ACC112 (cell line): ENCODE measurements at regions not wholly inside any gene's neighbourhood (a gene's known extent, or its start where the extent isn't known, plus 50 kb on each side); places are given as distances from the start of the nearest gene placed in this dataset.

ENCODE experiments used
- H2AFZ ChIP-seq: fragments of 200-600 bp; sonication (generic); one replicate; pipeline ENCODE4 v1.6.0; 2017; ENCODE audit warnings: antibody characterized with exemption, low read length; ENCODE audit not compliant: unreplicated experiment
- H3K27ac ChIP-seq: fragments of 200-600 bp; sonication (generic); 2 replicates; pipeline ENCODE4 v1.5.1; 2014; ENCODE audit warnings: low read depth, mild to moderate bottlenecking, antibody characterized with exemption, low read length, moderate library complexity
- H3K27me3 ChIP-seq: fragments of 200-600 bp; sonication (generic); 2 replicates; pipeline ENCODE4 v1.6.1; 2014; ENCODE audit warnings: mild to moderate bottlenecking, antibody characterized with exemption, low read length, moderate library complexity, mixed read lengths; ENCODE audit not compliant: insufficient read depth
- H3K36me3 ChIP-seq: fragments of 200-600 bp; sonication (generic); 2 replicates; pipeline ENCODE4 v1.6.1; 2016; ENCODE audit warnings: mild to moderate bottlenecking, antibody characterized with exemption, low read length, moderate library complexity, mixed read lengths; ENCODE audit not compliant: insufficient read depth
- H3K4me1 ChIP-seq: fragments of 200-600 bp; sonication (generic); one replicate; pipeline ENCODE4 v1.6.1; 2016; ENCODE audit warnings: low read length, mixed read lengths; ENCODE audit not compliant: insufficient read depth, unreplicated experiment, control insufficient read depth
- H3K4me3 ChIP-seq: fragments of 200-600 bp; sonication (generic); 2 replicates; pipeline ENCODE4 v1.5.1; 2014; ENCODE audit warnings: mild to moderate bottlenecking, low read depth, low read length
- H3K79me2 ChIP-seq: fragments of 200-600 bp; sonication (generic); one replicate; pipeline ENCODE4 v1.6.0; 2016; ENCODE audit warnings: low read length; ENCODE audit not compliant: control insufficient read depth, unreplicated experiment, insufficient read depth

- H2AFZ ChIP-seq, result no peak overlapping the region
- no peak overlapping the region for H3K27ac ChIP-seq
- no peaks in the 10 kb centered on the region for H3K79me2 ChIP-seq
- no peak overlapping the region for H3K4me3 ChIP-seq
- H3K27me3 ChIP-seq, result no peaks in the 10 kb centered on the region
- no peaks in the 10 kb centered on the region for H3K4me1 ChIP-seq
- H3K36me3 ChIP-seq, result no peaks in the 10 kb centered on the region
These were observed 353.3 kb downstream of the C16orf95 start for GRCh38 chr16:86963600-86964575.

- Histone ChIP-seq H3K27me3 (no peaks in the 10 kb centered on the region), H3K79me2 (no peaks in the 10 kb centered on the region), H3K4me1 (no peaks in the 10 kb centered on the region), H3K4me3 (no peak overlapping the region), H3K27ac (no peak overlapping the region), H3K36me3 (no peaks in the 10 kb centered on the region), H2AFZ (no peak overlapping the region)
These were observed 352.4 kb downstream of the C16orf95 start for GRCh38 chr16:86964796-86965241.

GRCh38 chr16:86965331-86965730 is 351.9 kb downstream of the C16orf95 start:
- Histone ChIP-seq H2AFZ (no peak overlapping the region), H3K4me3 (no peak overlapping the region), H3K27ac (no peak overlapping the region), H3K4me1 (no peaks in the 10 kb centered on the region), H3K36me3 (no peaks in the 10 kb centered on the region), H3K79me2 (no peaks in the 10 kb centered on the region), H3K27me3 (no peaks in the 10 kb centered on the region)

GRCh38 chr16:86965840-86966550 is 351.2 kb downstream of the C16orf95 start:
- Histone ChIP-seq H2AFZ (no peak overlapping the region), H3K79me2 (no peaks in the 10 kb centered on the region), H3K36me3 (no peaks in the 10 kb centered on the region), H3K27ac (no peak overlapping the region), H3K4me3 (no peak overlapping the region), H3K27me3 (no peaks in the 10 kb centered on the region), H3K4me1 (no peaks in the 10 kb centered on the region)

GRCh38 chr16:86966777-86967176 is 350.4 kb downstream of the C16orf95 start:
- Histone ChIP-seq H3K4me1 (no peaks in the 10 kb centered on the region), H3K27ac (no peak overlapping the region), H3K4me3 (no peak overlapping the region), H3K27me3 (no peaks in the 10 kb centered on the region), H3K36me3 (no peaks in the 10 kb centered on the region), H2AFZ (no peak overlapping the region), H3K79me2 (no peaks in the 10 kb centered on the region)

GRCh38 chr16:86968866-86969265 is 348.3 kb downstream of the C16orf95 start:
- Histone ChIP-seq H3K36me3 (peaks cover under 1% of the 10 kb centered on the region; the same call in 1 of the 2 replicates), H3K27me3 (no peaks in the 10 kb centered on the region), H2AFZ (no peak overlapping the region), H3K4me3 (no peak overlapping the region), H3K27ac (no peak overlapping the region), H3K4me1 (no peaks in the 10 kb centered on the region), H3K79me2 (no peaks in the 10 kb centered on the region)

- Histone ChIP-seq H3K4me3 (no peak overlapping the region), H2AFZ (no peak overlapping the region), H3K27me3 (no peaks in the 10 kb centered on the region), H3K36me3 (peaks cover 2% of the 10 kb centered on the region; the same call in 1 of the 2 replicates), H3K4me1 (no peaks in the 10 kb centered on the region), H3K79me2 (no peaks in the 10 kb centered on the region), H3K27ac (no peak overlapping the region)
These were observed 347.5 kb downstream of the C16orf95 start for GRCh38 chr16:86969716-86970115.

GRCh38 chr16:86970279-86970678 is 346.9 kb downstream of the C16orf95 start:
- Histone ChIP-seq H2AFZ (no peak overlapping the region), H3K36me3 (peaks cover 2% of the 10 kb centered on the region; the same call in 1 of the 2 replicates), H3K79me2 (no peaks in the 10 kb centered on the region), H3K27me3 (no peaks in the 10 kb centered on the region), H3K27ac (no peak overlapping the region), H3K4me1 (peaks cover 4% of the 10 kb centered on the region), H3K4me3 (no peak overlapping the region)

- H3K27ac ChIP-seq, result no peak overlapping the region
These were observed 346.5 kb downstream of the C16orf95 start for GRCh38 chr16:86970726-86971125.

GRCh38 chr16:86971251-86971650 is 345.9 kb downstream of the C16orf95 start:
- Histone ChIP-seq H3K4me1 (peaks cover 12% of the 10 kb centered on the region), H3K27me3 (no peaks in the 10 kb centered on the region), H3K36me3 (peaks cover 2% of the 10 kb centered on the region; the same call in 1 of the 2 replicates), H3K27ac (no peak overlapping the region), H3K79me2 (no peaks in the 10 kb centered on the region), H2AFZ (no peak overlapping the region), H3K4me3 (no peak overlapping the region)

More at GRCh38 chr16:86970726-86971125, 346.5 kb downstream of the C16orf95 start:
- Histone ChIP-seq H3K36me3 (peaks cover 2% of the 10 kb centered on the region; the same call in 1 of the 2 replicates), H3K4me1 (peaks cover 6% of the 10 kb centered on the region), H3K79me2 (no peaks in the 10 kb centered on the region), H3K4me3 (no peak overlapping the region), H3K27me3 (no peaks in the 10 kb centered on the region), H2AFZ (no peak overlapping the region)
